ENCODE measurements at regions not wholly inside any gene's neighbourhood (a gene's known extent, or its start where the extent isn't known, plus 50 kb on each side); places are given as distances from the start of the nearest gene placed in this dataset.

GRCh38 chr6:155913816-155914215, 458.2 kb upstream of the NOX3 start:
- no peak for TF ChIP-seq CTCF (IDR thresholded peaks at IDR 0.05; ENCODE audit: insufficient read depth, low read length, poor library complexity, severe bottlenecking)
- H3K36me3 ChIP-seq (ENCODE audit: control insufficient read depth, insufficient read depth, low read length): no peaks in the 10 kb centered on the region

GRCh38 chr6:155909710-155910109, 454.1 kb upstream of the NOX3 start:
- TF ChIP-seq CTCF (IDR thresholded peaks at IDR 0.05; ENCODE audit: insufficient read depth, low read length, poor library complexity, severe bottlenecking): no peak
- DNase-seq (ENCODE audit: low read depth): no peak
- H3K27me3 ChIP-seq (ENCODE audit: control insufficient read depth, insufficient read depth, low read length): no peaks in the 10 kb centered on the region
- H3K36me3 ChIP-seq (ENCODE audit: control insufficient read depth, insufficient read depth, low read length): no peaks in the 10 kb centered on the region
- H3K4me3 ChIP-seq (ENCODE audit: low read depth, low read length): no peak overlapping the region

More at GRCh38 chr6:155913816-155914215, 458.2 kb upstream of the NOX3 start:
- no peak for DNase-seq (ENCODE audit: low read depth)
- Histone ChIP-seq H3K4me3 (ENCODE audit: low read depth, low read length) (no peak overlapping the region), H3K27me3 (ENCODE audit: control insufficient read depth, insufficient read depth, low read length) (no peaks in the 10 kb centered on the region)

GRCh38 chr6:155895641-155896040, 440.0 kb upstream of the NOX3 start:
- H3K4me3 ChIP-seq (ENCODE audit: low read depth, low read length): no peak overlapping the region
- no peaks in the 10 kb centered on the region for H3K36me3 ChIP-seq (ENCODE audit: control insufficient read depth, insufficient read depth, low read length)
- TF ChIP-seq CTCF (IDR thresholded peaks at IDR 0.05; ENCODE audit: insufficient read depth, low read length, poor library complexity, severe bottlenecking): no peak
- DNase-seq (ENCODE audit: low read depth): no peak
- H3K27me3 ChIP-seq (ENCODE audit: control insufficient read depth, insufficient read depth, low read length): no peaks in the 10 kb centered on the region

- DNase-seq (ENCODE audit: low read depth): no peak
- H3K27me3 ChIP-seq (ENCODE audit: control insufficient read depth, insufficient read depth, low read length): no peaks in the 10 kb centered on the region
- no peak overlapping the region for H3K4me3 ChIP-seq (ENCODE audit: low read depth, low read length)
- TF ChIP-seq CTCF (IDR thresholded peaks at IDR 0.05; ENCODE audit: insufficient read depth, low read length, poor library complexity, severe bottlenecking): no peak
- no peaks in the 10 kb centered on the region for H3K36me3 ChIP-seq (ENCODE audit: control insufficient read depth, insufficient read depth, low read length)
Measured at GRCh38 chr6:155894758-155895157, 439.1 kb upstream of the NOX3 start.

- TF ChIP-seq CTCF (IDR thresholded peaks at IDR 0.05; ENCODE audit: insufficient read depth, low read length, poor library complexity, severe bottlenecking): no peak
- Histone ChIP-seq H3K36me3 (ENCODE audit: control insufficient read depth, insufficient read depth, low read length) (no peaks in the 10 kb centered on the region), H3K27me3 (ENCODE audit: control insufficient read depth, insufficient read depth, low read length) (no peaks in the 10 kb centered on the region), H3K4me3 (ENCODE audit: low read depth, low read length) (no peak overlapping the region)
- DNase-seq (ENCODE audit: low read depth): no peak
Measured at GRCh38 chr6:155894262-155894661, 438.6 kb upstream of the NOX3 start.

- Histone ChIP-seq H3K4me3 (ENCODE audit: low read depth, low read length) (no peak overlapping the region), H3K27me3 (ENCODE audit: control insufficient read depth, insufficient read depth, low read length) (no peaks in the 10 kb centered on the region), H3K36me3 (ENCODE audit: control insufficient read depth, insufficient read depth, low read length) (no peaks in the 10 kb centered on the region)
- DNase-seq (ENCODE audit: low read depth): no peak
- TF ChIP-seq CTCF (IDR thresholded peaks at IDR 0.05; ENCODE audit: insufficient read depth, low read length, poor library complexity, severe bottlenecking): no peak
Measured at GRCh38 chr6:155890409-155890808, 434.8 kb upstream of the NOX3 start.
